ENCODE measurements at regions not wholly inside any gene's neighbourhood (a gene's known extent, or its start where the extent isn't known, plus 50 kb on each side); places are given as distances from the start of the nearest gene placed in this dataset.

- no peak for DNase-seq (ENCODE audit: low spot score)
- TF ChIP-seq NR2F2 (IDR thresholded peaks at IDR 0.05) (no peak), FOXA1 (IDR thresholded peaks at IDR 0.05) (no peak), MAX (IDR thresholded peaks at IDR 0.05) (no peak), ZBTB33 (IDR thresholded peaks at IDR 0.05) (no peak), RAD21 (IDR thresholded peaks at IDR 0.05) (no peak), YY1 (IDR thresholded peaks at IDR 0.05) (no peak), FOXA2 (IDR thresholded peaks at IDR 0.05) (no peak), ATF3 (IDR thresholded peaks at IDR 0.05) (no peak), HNF4A (conservative IDR thresholded peaks at IDR 0.05) (no peak)
- TF ChIP-seq, protein P1, sequence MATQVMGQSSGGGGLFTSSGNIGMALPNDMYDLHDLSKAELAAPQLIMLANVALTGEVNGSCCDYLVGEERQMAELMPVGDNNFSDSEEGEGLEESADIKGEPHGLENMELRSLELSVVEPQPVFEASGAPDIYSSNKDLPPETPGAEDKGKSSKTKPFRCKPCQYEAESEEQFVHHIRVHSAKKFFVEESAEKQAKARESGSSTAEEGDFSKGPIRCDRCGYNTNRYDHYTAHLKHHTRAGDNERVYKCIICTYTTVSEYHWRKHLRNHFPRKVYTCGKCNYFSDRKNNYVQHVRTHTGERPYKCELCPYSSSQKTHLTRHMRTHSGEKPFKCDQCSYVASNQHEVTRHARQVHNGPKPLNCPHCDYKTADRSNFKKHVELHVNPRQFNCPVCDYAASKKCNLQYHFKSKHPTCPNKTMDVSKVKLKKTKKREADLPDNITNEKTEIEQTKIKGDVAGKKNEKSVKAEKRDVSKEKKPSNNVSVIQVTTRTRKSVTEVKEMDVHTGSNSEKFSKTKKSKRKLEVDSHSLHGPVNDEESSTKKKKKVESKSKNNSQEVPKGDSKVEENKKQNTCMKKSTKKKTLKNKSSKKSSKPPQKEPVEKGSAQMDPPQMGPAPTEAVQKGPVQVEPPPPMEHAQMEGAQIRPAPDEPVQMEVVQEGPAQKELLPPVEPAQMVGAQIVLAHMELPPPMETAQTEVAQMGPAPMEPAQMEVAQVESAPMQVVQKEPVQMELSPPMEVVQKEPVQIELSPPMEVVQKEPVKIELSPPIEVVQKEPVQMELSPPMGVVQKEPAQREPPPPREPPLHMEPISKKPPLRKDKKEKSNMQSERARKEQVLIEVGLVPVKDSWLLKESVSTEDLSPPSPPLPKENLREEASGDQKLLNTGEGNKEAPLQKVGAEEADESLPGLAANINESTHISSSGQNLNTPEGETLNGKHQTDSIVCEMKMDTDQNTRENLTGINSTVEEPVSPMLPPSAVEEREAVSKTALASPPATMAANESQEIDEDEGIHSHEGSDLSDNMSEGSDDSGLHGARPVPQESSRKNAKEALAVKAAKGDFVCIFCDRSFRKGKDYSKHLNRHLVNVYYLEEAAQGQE (IDR thresholded peaks at IDR 0.05) = no peak
- no peak overlapping the region for H3K9ac ChIP-seq (ENCODE audit: low read depth in 1 of 2, low read length in 2 of 2)
- H3K4me3 ChIP-seq (ENCODE audit: low read depth in 1 of 3, low read length in 3 of 3) = no peak overlapping the region
- no peaks in the 10 kb centered on the region for H3K9me3 ChIP-seq (ENCODE audit: control insufficient read depth in 4 of 4, low read length in 3 of 4)
- no peaks in the 10 kb centered on the region for H3K4me1 ChIP-seq (ENCODE audit: control insufficient read depth in 4 of 4, insufficient read depth in 4 of 4, low read length in 3 of 4)
- H3K27ac ChIP-seq (ENCODE audit: low read depth in 1 of 2, low read length in 2 of 2) = no peak overlapping the region
- no peaks in the 10 kb centered on the region for H3K27me3 ChIP-seq (ENCODE audit: control insufficient read depth in 4 of 4, insufficient read depth in 4 of 4, low read length in 3 of 4)
- H3K36me3 ChIP-seq (ENCODE audit: control insufficient read depth in 4 of 4, insufficient read depth in 3 of 4, low read depth in 1 of 4, low read length in 3 of 4) = no peaks in the 10 kb centered on the region
Measured at GRCh38 chr9:108024604-108025003, 535.0 kb upstream of the KLF4 start.

GRCh38 chr9:108022246-108022935 lies 532.8 kb upstream of the KLF4 start:
- H3K9me3 ChIP-seq (ENCODE audit: control insufficient read depth in 4 of 4, low read length in 3 of 4) = no peaks in the 10 kb centered on the region
- no peaks in the 10 kb centered on the region for H3K4me1 ChIP-seq (ENCODE audit: control insufficient read depth in 4 of 4, insufficient read depth in 4 of 4, low read length in 3 of 4)
- H3K9ac ChIP-seq (ENCODE audit: low read depth in 1 of 2, low read length in 2 of 2) = no peak overlapping the region
- no peaks in the 10 kb centered on the region for H3K27me3 ChIP-seq (ENCODE audit: control insufficient read depth in 4 of 4, insufficient read depth in 4 of 4, low read length in 3 of 4)
- no peaks in the 10 kb centered on the region for H3K36me3 ChIP-seq (ENCODE audit: control insufficient read depth in 4 of 4, insufficient read depth in 3 of 4, low read depth in 1 of 4, low read length in 3 of 4)
- no peak overlapping the region for H3K27ac ChIP-seq (ENCODE audit: low read depth in 1 of 2, low read length in 2 of 2)
- no peak overlapping the region for H3K4me3 ChIP-seq (ENCODE audit: low read depth in 1 of 3, low read length in 3 of 3)
- no peak for DNase-seq (ENCODE audit: low spot score)
- 81% methylated on average over 4 of the region's 4 CpGs for WGBS
- TF ChIP-seq JUND (IDR thresholded peaks at IDR 0.05) (no peak), YY1 (IDR thresholded peaks at IDR 0.05) (no peak), HNF4G (IDR thresholded peaks at IDR 0.05) (no peak), EGR1 (IDR thresholded peaks at IDR 0.05; ENCODE audit: low read depth in 2 of 2) (no peak), FOXA2 (IDR thresholded peaks at IDR 0.05) (no peak), HNF4A (conservative IDR thresholded peaks at IDR 0.05) (no peak), GABPA (IDR thresholded peaks at IDR 0.05 in 1 of 2, conservative IDR thresholded peaks at IDR 0.05 in 1 of 2) (no peak), NR2F2 (IDR thresholded peaks at IDR 0.05) (no peak), RAD21 (IDR thresholded peaks at IDR 0.05) (no peak), ZBTB33 (IDR thresholded peaks at IDR 0.05) (no peak), TAF1 (conservative IDR thresholded peaks at IDR 0.05) (no peak), ATF3 (IDR thresholded peaks at IDR 0.05) (no peak), RXRA (IDR thresholded peaks at IDR 0.05) (no peak), FOXA1 (IDR thresholded peaks at IDR 0.05) (no peak), SP1 (IDR thresholded peaks at IDR 0.05) (no peak), MAX (IDR thresholded peaks at IDR 0.05) (no peak)
- TF ChIP-seq, protein P1 (IDR thresholded peaks at IDR 0.05) = no peak
